ENCODE measurements at regions not wholly inside any gene's neighbourhood (a gene's known extent, or its start where the extent isn't known, plus 50 kb on each side); places are given as distances from the start of the nearest gene placed in this dataset.

DNA sequence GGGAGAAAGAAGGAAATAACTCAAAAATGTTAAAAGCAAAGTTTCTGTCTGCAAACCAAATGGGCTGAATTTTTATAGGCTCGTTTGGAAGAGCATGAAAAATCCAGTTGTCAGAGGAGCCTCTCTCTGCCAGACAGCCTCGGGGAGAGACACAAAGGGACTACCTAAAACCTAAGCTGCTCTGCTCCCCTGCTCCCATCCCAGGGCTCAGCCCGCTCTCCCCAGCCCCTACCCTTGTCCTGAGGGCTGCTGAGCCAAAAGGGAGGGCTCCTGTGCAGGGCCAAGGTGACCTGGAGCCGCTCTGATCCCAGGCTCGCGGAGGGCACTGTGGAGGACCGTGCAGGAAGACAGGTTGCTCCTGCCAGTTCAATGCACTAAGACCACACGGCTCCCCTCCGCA is 96.7 kb upstream of the UQCRFS1 start:
- TF ChIP-seq EZH2 (IDR thresholded peaks at IDR 0.05) = no peak
- TF ChIP-seq, protein P1, sequence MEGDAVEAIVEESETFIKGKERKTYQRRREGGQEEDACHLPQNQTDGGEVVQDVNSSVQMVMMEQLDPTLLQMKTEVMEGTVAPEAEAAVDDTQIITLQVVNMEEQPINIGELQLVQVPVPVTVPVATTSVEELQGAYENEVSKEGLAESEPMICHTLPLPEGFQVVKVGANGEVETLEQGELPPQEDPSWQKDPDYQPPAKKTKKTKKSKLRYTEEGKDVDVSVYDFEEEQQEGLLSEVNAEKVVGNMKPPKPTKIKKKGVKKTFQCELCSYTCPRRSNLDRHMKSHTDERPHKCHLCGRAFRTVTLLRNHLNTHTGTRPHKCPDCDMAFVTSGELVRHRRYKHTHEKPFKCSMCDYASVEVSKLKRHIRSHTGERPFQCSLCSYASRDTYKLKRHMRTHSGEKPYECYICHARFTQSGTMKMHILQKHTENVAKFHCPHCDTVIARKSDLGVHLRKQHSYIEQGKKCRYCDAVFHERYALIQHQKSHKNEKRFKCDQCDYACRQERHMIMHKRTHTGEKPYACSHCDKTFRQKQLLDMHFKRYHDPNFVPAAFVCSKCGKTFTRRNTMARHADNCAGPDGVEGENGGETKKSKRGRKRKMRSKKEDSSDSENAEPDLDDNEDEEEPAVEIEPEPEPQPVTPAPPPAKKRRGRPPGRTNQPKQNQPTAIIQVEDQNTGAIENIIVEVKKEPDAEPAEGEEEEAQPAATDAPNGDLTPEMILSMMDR (IDR thresholded peaks at IDR 0.05) = no peak
